GM10266 (cell line): ENCODE measurements at regions not wholly inside any gene's neighbourhood (a gene's known extent, or its start where the extent isn't known, plus 50 kb on each side); places are given as distances from the start of the nearest gene placed in this dataset.

Experiments
- DNase-seq: peaks from one replicate; pipeline ENCODE4 v3.0.0; 2012; ENCODE audit errors: extremely low spot score
- TF ChIP-seq, protein P1 (sequence below): IDR thresholded peaks from 2 replicates; pipeline ENCODE4 v1.5.1; 2012; ENCODE audit warnings: mild to moderate bottlenecking, low read depth; ENCODE audit not compliant: control insufficient read depth, insufficient read depth; ENCODE audit errors: missing control alignments

DNA sequence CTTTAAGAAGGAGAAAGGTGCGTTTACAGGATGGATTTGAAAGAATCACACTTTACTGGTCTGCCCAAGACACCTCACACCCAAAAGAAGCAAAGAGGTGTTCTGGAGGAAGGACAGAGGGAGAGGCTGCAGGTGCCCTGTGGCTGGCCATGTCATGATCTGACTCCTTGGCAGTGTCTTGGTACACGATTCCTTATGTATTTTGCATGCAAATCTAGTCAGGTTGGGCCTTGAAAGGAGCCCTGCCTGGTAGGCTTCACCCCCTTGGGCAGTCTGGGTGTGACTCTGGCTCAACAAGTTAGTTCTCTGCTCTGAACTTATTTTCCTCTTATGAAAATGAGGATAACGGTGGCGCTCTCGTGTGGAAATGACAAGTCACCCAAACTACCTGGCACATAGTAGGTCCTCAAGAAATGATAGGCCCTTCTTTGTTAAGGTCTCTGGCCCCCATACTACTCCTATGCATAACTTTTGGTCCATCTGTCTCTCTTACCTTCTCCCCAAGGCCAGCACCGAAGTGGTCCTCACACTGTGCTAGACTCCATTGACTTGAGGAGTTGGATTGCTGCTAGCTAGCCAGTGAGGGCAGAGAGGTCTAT is 212.5 kb downstream of the SEMA6A start:
- TF ChIP-seq, protein P1, sequence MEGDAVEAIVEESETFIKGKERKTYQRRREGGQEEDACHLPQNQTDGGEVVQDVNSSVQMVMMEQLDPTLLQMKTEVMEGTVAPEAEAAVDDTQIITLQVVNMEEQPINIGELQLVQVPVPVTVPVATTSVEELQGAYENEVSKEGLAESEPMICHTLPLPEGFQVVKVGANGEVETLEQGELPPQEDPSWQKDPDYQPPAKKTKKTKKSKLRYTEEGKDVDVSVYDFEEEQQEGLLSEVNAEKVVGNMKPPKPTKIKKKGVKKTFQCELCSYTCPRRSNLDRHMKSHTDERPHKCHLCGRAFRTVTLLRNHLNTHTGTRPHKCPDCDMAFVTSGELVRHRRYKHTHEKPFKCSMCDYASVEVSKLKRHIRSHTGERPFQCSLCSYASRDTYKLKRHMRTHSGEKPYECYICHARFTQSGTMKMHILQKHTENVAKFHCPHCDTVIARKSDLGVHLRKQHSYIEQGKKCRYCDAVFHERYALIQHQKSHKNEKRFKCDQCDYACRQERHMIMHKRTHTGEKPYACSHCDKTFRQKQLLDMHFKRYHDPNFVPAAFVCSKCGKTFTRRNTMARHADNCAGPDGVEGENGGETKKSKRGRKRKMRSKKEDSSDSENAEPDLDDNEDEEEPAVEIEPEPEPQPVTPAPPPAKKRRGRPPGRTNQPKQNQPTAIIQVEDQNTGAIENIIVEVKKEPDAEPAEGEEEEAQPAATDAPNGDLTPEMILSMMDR: no peak
- DNase-seq: no peak

DNA sequence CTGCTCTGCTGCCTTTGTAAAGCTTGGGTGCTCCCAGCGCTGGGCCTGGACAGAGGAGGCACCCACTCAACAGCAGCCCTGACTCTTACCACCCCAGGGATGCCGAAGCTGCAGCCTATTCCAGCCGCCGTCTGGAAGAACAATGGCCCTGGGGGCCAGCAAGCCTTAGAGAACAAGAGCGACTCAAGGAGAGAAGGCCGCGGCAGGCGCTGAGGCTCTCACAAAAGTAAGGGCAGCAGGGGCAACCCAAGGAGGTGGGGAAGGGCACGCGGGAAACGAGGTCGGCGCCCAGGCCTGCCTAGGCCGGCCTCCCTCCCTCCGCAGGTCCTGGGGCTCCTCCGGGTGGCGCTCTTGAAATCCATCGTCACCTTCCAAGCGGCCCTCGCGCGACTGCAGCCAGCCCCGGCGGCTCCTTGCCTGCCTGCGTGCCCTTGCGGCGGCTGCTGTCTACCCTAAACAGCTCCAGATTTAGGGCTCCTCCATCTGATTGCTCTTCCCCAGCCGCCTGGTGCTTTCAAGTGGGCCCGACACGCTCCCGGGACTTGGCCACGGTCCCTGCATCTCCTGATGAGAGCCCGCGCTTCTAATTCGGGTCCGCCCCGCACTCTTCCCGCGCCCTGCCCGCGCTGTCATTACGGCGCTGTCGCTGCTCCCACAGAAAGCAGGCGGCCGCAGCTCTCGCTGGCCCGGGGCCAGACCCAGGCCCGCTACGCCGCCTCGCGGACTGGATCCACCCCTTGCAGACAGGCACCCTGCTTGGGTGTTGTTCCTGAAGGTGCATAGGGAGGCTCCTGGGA is 213.3 kb downstream of the SEMA6A start:
- TF ChIP-seq, protein P1: no peak
- no peak for DNase-seq

DNA sequence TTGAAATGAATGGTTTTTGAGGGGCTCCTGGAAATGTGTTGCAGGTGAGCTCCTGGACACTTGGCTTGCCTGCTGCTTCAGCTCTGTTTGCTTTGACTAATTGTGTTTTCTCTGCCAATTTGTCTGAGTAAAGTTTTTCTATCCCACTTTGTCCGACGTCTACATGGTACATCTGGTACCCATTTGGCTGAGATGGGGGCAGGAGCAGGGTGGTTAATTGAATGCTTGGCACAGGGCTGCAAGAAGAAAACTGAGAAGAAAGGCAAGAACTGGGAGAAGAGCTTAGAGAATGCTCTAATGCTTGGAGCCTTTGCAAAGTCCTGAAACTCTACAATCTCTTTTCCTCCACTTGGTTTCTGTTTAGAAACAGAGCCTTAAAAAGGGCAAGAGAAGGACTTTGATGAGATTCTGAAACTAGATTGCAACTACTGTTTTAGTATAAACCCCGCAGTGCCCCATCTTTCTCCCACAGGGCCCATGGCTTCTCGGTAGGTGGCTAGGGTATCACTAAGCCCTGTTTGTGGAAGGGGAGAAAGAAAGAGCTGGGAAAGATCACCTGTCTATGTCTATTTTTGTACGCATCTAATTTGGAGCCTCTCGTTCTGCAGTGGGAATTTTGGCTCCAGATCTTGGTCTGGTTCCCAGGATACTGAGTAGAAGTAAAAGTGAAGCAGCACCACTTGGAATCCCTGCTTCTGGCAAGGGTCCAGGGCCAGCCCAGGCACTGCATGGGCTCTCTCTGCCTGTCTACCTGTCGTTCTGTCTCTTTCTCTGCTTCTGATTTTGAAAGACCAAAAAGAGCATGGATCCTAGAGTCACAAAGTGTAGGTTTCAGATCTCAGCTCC is 214.4 kb downstream of the SEMA6A start:
- TF ChIP-seq, protein P1: no peak
- DNase-seq: peak; percentile 50

DNA sequence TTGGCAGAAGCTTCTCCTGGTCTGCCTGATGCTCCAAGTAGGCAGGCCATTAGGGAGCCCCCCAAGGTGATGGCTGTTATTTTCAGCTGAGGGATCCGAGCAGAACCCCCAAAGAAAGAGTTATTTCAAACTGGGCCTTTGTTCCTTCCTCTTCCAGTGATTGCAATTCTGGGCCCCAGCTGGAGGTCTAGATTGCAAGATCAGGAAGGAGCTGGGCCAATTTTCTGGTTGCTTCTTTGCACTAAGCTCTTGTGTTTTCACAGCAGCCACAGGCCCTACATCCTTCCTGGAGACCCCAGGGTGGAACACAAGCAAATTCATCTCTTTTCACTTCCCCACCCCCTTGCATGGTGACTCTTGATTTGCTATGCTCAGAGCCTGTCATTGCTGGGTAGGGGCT is 215.0 kb downstream of the SEMA6A start:
- TF ChIP-seq, protein P1: no peak
- no peak for DNase-seq

DNA sequence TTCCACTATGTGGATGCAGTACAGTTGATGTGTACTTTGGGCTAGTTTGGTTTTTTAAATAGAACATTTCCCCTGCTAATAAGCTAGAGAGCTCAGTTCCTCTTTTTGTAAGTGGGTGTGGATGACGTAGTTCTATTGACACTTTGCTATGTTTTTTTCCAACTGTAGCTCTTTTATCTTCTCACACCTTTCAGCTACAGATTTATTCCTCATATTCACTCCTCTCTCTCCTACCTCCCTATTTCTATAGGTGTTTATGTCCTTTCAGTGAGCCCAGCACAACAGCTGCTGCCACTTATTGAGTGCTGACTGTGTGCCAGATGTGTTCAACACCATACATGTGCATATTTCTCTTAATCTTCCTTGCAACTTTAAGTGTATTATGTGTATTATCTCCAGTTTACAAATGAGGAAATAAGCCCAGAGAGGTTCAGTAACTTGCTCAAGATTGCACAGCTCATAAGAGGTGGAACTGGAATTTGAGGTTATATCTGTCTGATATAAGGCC is 215.7 kb downstream of the SEMA6A start:
- DNase-seq: peak; percentile 84
- TF ChIP-seq, protein P1: no peak

DNA sequence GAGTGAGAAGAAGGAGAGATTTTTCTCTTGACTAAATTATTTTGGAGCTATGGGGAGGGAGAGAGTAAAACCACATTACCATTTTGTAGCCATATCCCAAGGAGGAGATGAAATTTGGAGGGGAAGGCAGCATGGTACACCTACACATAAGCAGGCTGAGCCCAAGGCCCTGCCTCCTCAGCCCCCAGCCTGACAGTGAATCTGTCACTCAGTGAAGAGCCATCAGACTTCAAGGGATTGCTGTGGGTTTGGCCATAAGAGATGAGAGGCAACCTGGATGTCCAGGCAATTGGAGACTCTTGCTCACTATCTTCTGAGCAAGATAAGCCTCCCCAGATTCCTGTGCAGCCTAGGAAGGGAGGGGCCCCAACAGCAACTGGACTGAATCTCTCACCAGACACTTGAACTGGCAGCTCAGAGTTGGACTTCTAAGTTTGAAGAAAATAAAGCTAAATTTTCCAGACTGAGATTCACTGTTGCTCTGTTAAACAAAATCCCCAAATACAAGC is 216.6 kb downstream of the SEMA6A start:
- TF ChIP-seq, protein P1: no peak
- no peak for DNase-seq
